SK-N-MC (cell line): ENCODE measurements at regions not wholly inside any gene's neighbourhood (a gene's known extent, or its start where the extent isn't known, plus 50 kb on each side); places are given as distances from the start of the nearest gene placed in this dataset.

Experiments
- EZH2 ChIP-seq: fragments of 200-600 bp; sonication (generic); IDR thresholded peaks from one replicate; pipeline ENCODE4 v1.6.1; 2017; ENCODE audit warnings: antibody characterized with exemption
- POLR2AphosphoS5 ChIP-seq: IDR thresholded peaks from 2 replicates; pipeline ENCODE4 v1.6.1; 2012; ENCODE audit warnings: mild to moderate bottlenecking, low read depth, low read length, borderline replicate concordance

- no peak for TF ChIP-seq POLR2AphosphoS5
- no peak for TF ChIP-seq EZH2
These were observed 117.6 kb downstream of the LEPR start for GRCh38 chr1:65538086-65538485.
